ENCODE measurements at regions not wholly inside any gene's neighbourhood (a gene's known extent, or its start where the extent isn't known, plus 50 kb on each side); places are given as distances from the start of the nearest gene placed in this dataset.

DNA sequence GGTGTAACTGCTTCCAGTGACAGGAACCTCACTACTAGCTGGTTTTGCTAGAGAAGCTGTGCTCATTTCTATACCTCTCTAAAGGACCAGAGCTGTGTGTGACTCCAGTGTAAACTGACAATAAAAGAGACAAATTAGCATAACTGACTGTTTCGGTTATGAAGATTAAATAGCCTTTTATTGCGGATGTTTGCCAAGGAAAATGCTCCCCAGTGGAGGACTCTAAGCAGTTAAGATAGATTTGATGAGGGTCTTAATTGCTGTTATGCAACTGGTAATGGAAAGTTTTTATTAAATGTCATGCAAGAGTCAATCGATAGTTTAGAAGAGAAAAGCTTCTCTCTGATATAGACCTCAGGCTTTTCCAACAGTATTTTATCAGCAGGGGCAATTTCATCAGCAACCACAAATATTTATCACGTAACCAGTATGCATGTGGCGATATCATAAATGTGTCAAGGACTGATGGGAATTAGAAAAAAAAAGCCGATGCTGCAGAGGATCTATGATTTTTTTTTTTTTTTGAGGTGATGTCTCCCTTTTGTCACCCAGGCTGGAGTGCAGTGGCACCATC, 275.2 kb upstream of the DMAC1 start:
- DNase-seq, result peak; percentile 18

DNA sequence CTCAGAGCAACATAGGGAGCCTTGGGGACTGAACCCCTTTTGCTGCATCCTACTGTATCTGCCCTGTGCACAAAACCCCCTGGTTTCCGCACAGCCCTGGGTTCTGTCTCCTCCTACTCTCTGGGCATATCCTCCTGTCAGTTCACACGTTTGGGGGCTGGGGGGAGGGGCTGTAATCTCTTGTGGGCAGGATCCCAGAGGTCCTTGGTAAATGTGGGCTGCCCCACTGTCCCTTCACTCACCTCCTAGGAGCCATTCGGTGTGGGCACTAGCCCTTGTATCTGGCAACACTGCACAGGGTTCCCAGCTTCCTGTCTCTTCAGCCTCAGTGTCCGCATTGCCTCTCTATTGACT, 271.8 kb upstream of the DMAC1 start:
- peak in 1 of 2 experiments; percentile 40 for DNase-seq

- peak in 1 of 2 experiments; percentile 40 for DNase-seq
These were observed 271.3 kb upstream of the DMAC1 start for GRCh38 chr9:8070779-8071444.

DNA sequence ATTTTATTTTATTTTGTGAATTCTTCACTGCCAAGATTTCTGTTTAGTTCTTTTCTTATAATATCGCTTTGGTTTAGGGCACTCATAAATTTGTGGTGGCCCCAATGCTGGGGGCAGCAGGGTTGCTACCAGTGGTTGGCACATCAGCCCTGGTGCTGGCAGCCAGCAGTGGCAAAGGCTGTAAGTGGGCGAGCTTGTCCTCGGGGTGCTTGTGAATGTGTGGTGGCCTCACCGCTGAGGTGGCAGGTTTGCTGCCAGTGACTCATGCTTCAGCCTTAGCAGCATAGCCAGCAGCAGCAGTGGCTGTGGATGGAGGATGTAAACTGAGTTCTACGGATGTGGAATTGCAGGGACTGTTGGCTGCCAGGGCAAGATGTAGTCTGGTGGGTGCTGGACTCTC, 262.9 kb upstream of the DMAC1 start:
- DNase-seq, result no peak

DNA sequence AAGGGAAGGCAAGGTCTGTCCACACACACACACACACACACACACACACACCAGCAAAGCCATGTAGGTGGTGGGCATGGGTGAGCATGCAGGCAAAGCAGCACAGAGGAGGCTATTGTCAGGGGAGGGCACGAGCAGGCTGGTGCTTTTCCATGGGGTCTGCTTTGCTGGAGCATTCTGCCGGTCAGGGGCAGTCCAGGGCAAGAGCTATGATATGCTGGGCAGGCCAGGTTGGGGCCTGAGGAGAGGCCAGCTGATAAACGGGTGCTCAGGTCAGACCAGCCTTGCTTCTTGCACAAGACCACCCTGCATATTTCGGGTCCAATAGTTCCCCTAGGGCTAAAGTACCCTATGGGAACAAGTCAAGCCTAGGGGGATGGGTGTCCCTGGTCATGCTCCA, 253.9 kb upstream of the DMAC1 start:
- DNase-seq, result no peak

DNA sequence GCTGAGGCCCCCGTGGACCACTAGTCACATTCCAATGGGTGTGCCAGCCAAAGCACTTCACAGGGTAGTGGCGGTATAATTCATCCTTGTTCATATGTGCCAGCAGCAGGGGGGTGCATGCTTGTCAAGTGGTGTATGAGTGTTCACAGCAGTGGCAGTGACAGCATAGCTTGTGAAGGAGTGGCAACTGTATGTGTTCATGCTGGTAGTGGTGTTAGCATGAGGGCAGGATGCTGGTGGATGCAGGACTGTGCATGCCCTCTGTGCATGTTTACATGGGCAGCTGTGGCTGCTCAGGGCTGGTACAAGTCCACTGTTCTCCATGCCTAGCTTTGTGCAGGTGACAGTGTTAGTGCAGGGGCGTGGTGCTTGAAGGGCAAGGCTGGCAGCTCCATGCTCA, 253.4 kb upstream of the DMAC1 start:
- DNase-seq, result no peak

GRCh38 chr9:8037745-8038144, 238.2 kb upstream of the DMAC1 start:
- no peak for DNase-seq

- no peak for DNase-seq
These were observed 237.4 kb upstream of the DMAC1 start for GRCh38 chr9:8036914-8037524.

GRCh38 chr9:8033794-8034193, 234.2 kb upstream of the DMAC1 start:
- DNase-seq, result no peak

DNA sequence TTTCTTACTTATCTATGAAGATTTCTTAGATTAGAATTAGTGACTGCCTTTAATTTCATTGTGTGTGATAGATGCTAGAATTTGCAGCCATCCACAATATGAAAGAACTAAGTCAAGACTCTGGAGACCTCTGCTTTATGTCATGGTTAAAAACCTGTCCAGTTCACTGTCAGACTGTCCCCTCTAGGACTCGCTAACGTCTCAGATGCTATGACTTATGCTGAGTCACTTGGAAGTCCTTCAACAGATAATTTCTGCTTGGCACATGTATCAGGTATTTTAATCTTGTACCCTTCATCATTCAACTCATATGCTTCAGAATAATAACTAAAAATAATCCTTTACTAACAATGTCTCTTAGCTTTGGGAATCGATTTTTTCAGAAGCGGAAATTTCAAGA, 230.5 kb upstream of the DMAC1 start:
- DNase-seq, result no peak

DNA sequence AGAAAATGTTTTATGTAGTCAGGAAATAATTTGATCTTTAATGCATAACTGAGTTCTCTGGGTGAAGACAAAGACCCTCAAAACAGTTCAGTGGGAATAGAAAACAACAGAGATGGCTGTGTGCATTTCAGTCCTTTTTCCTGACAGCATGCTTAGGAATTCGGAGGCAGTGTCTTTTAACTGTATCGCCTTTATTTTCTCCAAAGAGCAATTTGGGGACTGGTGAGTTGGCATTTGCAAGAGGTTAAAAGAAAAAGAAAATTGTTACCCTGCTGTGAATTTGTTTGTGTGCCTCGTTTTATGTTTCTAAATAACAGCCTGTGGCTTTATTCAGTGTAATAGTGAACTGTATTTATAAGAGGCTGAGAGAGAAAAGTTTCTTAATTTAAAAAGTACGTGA, 227.8 kb upstream of the DMAC1 start:
- DNase-seq, result no peak

- no peak for DNase-seq
These were observed 226.0 kb upstream of the DMAC1 start for GRCh38 chr9:8025551-8025950.

DNA sequence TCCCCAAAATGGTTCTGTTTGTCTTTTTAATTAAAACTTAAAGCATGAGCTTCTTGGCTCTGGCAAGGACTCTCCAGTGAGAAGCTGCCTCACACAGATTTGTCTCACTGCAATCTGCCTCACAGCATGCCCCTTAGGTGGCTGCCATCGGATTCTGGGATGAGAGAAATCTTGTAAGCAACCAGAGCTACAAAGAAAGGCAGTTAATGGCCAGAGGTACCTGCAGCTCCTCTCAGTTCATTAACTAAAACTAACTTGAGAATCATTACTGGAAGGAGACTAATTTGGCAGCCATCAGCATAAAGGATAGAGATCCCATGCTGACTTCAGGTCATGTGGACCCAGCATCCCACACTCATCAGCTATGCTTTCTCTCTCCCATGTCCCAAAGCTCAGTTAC, 220.6 kb upstream of the DMAC1 start:
- no peak for DNase-seq

- no peak for DNase-seq
These were observed 220.1 kb upstream of the DMAC1 start for GRCh38 chr9:8019636-8020035.

GRCh38 chr9:8014997-8015682, 215.6 kb upstream of the DMAC1 start:
- no peak for DNase-seq

DNA sequence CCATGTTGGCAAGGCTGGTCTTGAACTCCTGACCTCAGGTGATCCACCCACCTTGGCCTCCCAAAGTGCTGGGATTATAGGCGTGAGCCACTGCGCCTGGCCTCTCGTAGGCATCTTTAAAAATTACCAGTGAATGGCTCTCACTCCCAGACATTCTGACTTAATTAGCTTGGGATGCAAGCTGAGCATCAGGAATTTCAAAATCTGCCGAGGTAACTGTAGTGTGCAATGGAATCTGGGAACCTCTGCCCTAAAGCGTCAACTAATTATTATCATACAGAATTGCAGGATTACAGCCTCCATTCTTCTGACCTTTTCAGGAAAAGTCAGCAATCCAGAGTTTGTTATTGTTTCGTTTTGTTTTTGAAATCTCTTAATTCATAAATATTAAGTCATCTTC, 213.4 kb upstream of the DMAC1 start:
- DNase-seq, result no peak

DNA sequence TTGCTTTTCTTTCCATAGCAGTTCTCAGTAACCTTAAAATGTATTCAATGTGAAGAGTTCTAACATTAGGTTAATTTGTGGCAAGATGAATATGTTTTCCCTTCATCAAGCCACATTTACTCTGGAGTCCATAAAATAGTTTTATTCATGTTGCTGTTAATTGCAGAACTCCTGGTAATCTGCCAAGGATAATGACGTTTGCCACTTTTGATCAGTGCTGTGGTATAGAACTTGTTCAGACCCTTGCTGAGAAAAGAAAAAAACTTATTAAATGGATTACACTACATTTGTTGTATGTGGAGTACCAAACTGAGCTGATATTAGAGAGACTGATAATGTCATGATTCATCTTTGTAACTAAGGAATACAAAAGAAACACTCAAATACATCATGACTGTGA, 212.4 kb upstream of the DMAC1 start:
- DNase-seq, result no peak

- DNase-seq, result no peak
These were observed 197.0 kb upstream of the DMAC1 start for GRCh38 chr9:7996558-7996957.

DNA sequence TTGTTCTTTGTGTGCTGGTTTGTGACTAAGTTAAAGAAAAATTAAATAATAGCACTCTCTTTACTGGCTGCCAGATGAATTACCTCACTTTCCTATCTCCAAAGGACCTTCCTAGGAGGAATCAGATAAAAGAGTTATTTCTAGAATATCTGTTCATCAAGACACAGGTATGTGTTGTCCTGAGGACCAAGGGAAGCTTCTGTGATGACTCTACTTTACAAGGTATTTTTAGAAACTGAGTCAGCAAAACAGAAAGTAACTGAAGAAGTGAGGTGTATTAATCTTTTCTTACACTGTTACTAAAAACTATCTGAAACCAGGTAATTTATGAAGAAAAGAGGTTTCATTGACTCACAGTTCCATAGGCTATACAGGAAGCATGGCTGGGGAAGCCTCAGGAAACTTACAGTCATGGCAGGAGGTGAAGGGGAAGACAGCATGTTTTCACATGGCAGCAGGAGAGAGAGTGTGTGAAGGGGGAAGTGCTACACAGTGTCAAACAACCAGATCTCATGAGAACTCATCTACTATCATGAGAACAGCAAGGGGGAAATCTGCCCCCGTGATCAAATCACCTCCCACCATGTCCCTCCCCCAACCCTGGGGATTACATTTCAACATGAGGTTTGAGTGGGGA, 189.2 kb upstream of the DMAC1 start:
- DNase-seq, result no peak

GRCh38 chr9:7984692-7985091, 185.1 kb upstream of the DMAC1 start:
- no peak for DNase-seq

- DNase-seq, result peak; percentile 30 to 48
These were observed 184.6 kb upstream of the DMAC1 start for GRCh38 chr9:7984203-7984602.

GRCh38 chr9:7983490-7983889, 183.9 kb upstream of the DMAC1 start:
- DNase-seq, result peak; percentile 54 to 56

DNA sequence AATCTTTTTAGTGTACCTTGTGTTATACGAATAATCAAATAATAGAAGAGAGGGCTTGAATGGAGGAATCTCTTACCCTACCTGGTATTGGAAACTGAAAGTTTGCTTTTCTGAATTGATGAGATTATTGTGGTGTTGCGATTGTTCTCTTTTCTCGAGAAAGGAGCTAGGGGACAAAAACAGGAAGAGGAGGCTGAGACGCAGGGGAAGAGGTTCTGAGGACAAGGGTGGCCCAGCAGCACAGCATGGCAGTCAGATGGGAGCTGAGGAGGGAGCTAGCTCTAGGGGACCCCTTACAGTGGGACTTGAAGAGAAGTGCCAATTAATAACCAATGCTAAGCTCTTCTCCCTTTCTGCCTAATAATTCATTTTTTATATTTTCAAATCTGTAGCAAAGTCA, 183.3 kb upstream of the DMAC1 start:
- DNase-seq, result no peak

Data from NCI-H526 (cell line).